ENCODE measurements at regions not wholly inside any gene's neighbourhood (a gene's known extent, or its start where the extent isn't known, plus 50 kb on each side); places are given as distances from the start of the nearest gene placed in this dataset.

- TF ChIP-seq, protein P1, sequence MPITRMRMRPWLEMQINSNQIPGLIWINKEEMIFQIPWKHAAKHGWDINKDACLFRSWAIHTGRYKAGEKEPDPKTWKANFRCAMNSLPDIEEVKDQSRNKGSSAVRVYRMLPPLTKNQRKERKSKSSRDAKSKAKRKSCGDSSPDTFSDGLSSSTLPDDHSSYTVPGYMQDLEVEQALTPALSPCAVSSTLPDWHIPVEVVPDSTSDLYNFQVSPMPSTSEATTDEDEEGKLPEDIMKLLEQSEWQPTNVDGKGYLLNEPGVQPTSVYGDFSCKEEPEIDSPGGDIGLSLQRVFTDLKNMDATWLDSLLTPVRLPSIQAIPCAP (CRISPR knock-in tag; IDR thresholded peaks at IDR 0.05) = no peak
- TF ChIP-seq TEAD4 (CRISPR knock-in tag; IDR thresholded peaks at IDR 0.05) (no peak), ZBTB21 (CRISPR knock-in tag; IDR thresholded peaks at IDR 0.05; ENCODE audit: borderline replicate concordance) (no peak), CTCF (IDR thresholded peaks at IDR 0.05) (no peak), ATF1 (CRISPR knock-in tag; IDR thresholded peaks at IDR 0.05) (no peak), FOXP1 (CRISPR knock-in tag; IDR thresholded peaks at IDR 0.05; ENCODE audit: borderline replicate concordance) (no peak), ATF3 (CRISPR knock-in tag; conservative IDR thresholded peaks at IDR 0.05) (no peak), IRF2 (CRISPR knock-in tag; IDR thresholded peaks at IDR 0.05; ENCODE audit: borderline replicate concordance, low read depth) (no peak), E2F4 (CRISPR knock-in tag; IDR thresholded peaks at IDR 0.05; ENCODE audit: borderline replicate concordance, low read depth) (no peak), MXD4 (CRISPR knock-in tag; IDR thresholded peaks at IDR 0.05; ENCODE audit: borderline replicate concordance) (no peak)
These were observed 54.7 kb upstream of the TP63 start for GRCh38 chr3:189576486-189576885.

Measured in WTC11 (cell line).